ENCODE measurements at regions not wholly inside any gene's neighbourhood (a gene's known extent, or its start where the extent isn't known, plus 50 kb on each side); places are given as distances from the start of the nearest gene placed in this dataset.

DNA sequence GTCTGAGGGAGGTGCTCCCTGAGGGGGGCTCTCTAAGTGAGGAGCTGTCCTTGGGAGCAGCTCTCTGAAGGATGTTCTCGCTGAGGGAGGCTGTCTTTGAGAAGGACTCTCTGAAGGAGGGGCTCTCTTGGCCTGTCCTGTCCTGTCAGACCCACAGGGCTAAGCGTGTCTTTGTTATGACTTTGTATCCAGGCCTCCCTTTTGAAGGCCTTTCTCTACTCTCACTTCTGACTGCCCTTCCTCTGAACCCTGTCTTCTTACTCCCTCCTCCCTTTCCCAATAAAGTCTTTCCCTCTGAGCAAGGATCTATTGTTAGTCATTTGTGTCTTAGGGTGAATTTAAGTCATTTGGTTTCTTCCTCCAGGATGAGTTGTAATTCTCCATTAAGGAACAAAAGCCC is 330.1 kb upstream of the PLET1 start:
- H3K4me3 ChIP-seq (ENCODE audit: extremely low read depth in 1 of 4, insufficient read depth in 2 of 4, low read depth in 3 of 4, low read length in 4 of 4) = no peak overlapping the region
- H2BK20ac ChIP-seq (ENCODE audit: low read length) = no peak overlapping the region
- no peak for DNase-seq (ENCODE audit: low read depth in 1 of 2, low spot score in 2 of 2)
- WGBS, 2 experiments (ENCODE audit: extremely low coverage in 1 of 2, insufficient coverage in 1 of 2, insufficient read length in 1 of 2, insufficient replicate concordance in 2 of 2, low coverage in 1 of 2, low lambda C conversion rate in 2 of 2, missing lambda C conversion rate in 1 of 2) = 84% methylated on average over 2 of the region's 2 CpGs; no CpG with 5 or more reads in 1 of the 2 experiments
- H2AK5ac ChIP-seq (ENCODE audit: low read depth, low read length) = no peak overlapping the region
- peaks cover 0 to 4% (median 0%) of the 10 kb centered on the region in 4 experiments; a peak in 2 of 7 replicates for H3K4me1 ChIP-seq (replicated peaks in 1 of 4; ENCODE audit: control insufficient read depth in 3 of 4, insufficient read depth in 4 of 4, low read length in 3 of 4)
- H2BK15ac ChIP-seq (ENCODE audit: low read length) = no peak overlapping the region
- no peak overlapping the region for H3K4ac ChIP-seq (replicated peaks; ENCODE audit: insufficient read length, low read depth, low read length)
- no peak overlapping the region for H3K18ac ChIP-seq (ENCODE audit: extremely low read depth, low read length)
- no peak overlapping the region for H2BK12ac ChIP-seq (ENCODE audit: low read depth, low read length)
- H3K9ac ChIP-seq (replicated peaks in 1 of 4; ENCODE audit: extremely low read depth in 1 of 4, low read depth in 3 of 4, low read length in 3 of 4) = no peak overlapping the region
- no peak for FAIRE-seq
- CTCF ChIA-PET (ENCODE audit: partially characterized antibody) = interaction anchor here (1.2 to 4.0 kb wide), 4 partner anchors 9 to 698 kb away, joined by 3 to 31 read pairs (median 12); no protein-coding TSS in a partner anchor
- H4K8ac ChIP-seq (ENCODE audit: extremely low read depth, insufficient read depth, low read length) = no peak overlapping the region
- no peaks in the 10 kb centered on the region for H3K9me3 ChIP-seq (ENCODE audit: insufficient read depth in 2 of 2, low read depth in 1 of 2, low read length in 1 of 2)
- no peak overlapping the region for H4K5ac ChIP-seq (ENCODE audit: insufficient read length, low read depth, low read length)
- H4K91ac ChIP-seq (replicated peaks; ENCODE audit: insufficient read length, low read length) = no peak overlapping the region
- no peak overlapping the region for H3K23ac ChIP-seq (ENCODE audit: insufficient read length)
- no peak for TF ChIP-seq JUN (IDR thresholded peaks at IDR 0.05; ENCODE audit: low read depth, low read length)
- TF ChIP-seq CREB1 (IDR thresholded peaks at IDR 0.05) = no peak
- TF ChIP-seq RXRA (IDR thresholded peaks at IDR 0.05; ENCODE audit: insufficient read depth, low read depth, low read length) = no peak
- no peak for TF ChIP-seq EZH2 (IDR thresholded peaks at IDR 0.05; ENCODE audit: low read depth, low read length, severe bottlenecking)
- TF ChIP-seq CHD1 (IDR thresholded peaks at IDR 0.05; ENCODE audit: low read depth, low read length) = no peak
- TF ChIP-seq BCL11A (IDR thresholded peaks at IDR 0.05; ENCODE audit: low read depth in 2 of 2, low read length in 2 of 2) = no peak
- no peak for TF ChIP-seq POLR2A (IDR thresholded peaks at IDR 0.05; ENCODE audit: control extremely low read depth in 1 of 2, low read depth in 2 of 2, low read length in 2 of 2)
- TF ChIP-seq NANOG (IDR thresholded peaks at IDR 0.05; ENCODE audit: insufficient read depth, low read depth, low read length, poor library complexity, severe bottlenecking) = no peak
- no peak for TF ChIP-seq CBX5 (IDR thresholded peaks at IDR 0.05; ENCODE audit: low read depth, low read length)
- TF ChIP-seq TEAD4 (IDR thresholded peaks at IDR 0.05; ENCODE audit: low read depth, low read length) = no peak
- TF ChIP-seq RBBP5 (IDR thresholded peaks at IDR 0.05; ENCODE audit: borderline replicate concordance, low read depth, low read length) = no peak
- TF ChIP-seq SIX5 (IDR thresholded peaks at IDR 0.05; ENCODE audit: low read depth, low read length) = no peak
- TF ChIP-seq ZNF274 (IDR thresholded peaks at IDR 0.05; ENCODE audit: borderline replicate concordance, extremely low read depth, low read length) = no peak
- TF ChIP-seq GTF2F1 (IDR thresholded peaks at IDR 0.05; ENCODE audit: borderline replicate concordance, low read depth, low read length) = no peak
- H2BK5ac ChIP-seq (ENCODE audit: low read depth, low read length) = no peak overlapping the region
- no peak overlapping the region for H3K14ac ChIP-seq (ENCODE audit: insufficient read length)
- no peaks in the 10 kb centered on the region for H3K23me2 ChIP-seq (ENCODE audit: low read depth, low read length)
- POLR2A ChIA-PET (ENCODE audit: partially characterized antibody) = no interaction called here
- no peak overlapping the region for H3K56ac ChIP-seq (replicated peaks; ENCODE audit: insufficient read length, low read depth, low read length)
- no peaks in the 10 kb centered on the region for H3K27me3 ChIP-seq (replicated peaks in 1 of 4; ENCODE audit: control insufficient read depth in 3 of 4, extremely low read depth in 1 of 4, insufficient read depth in 3 of 4, low read length in 3 of 4)
- H3K79me1 ChIP-seq (ENCODE audit: low read depth, low read length) = no peaks in the 10 kb centered on the region
- H3K36me3 ChIP-seq (ENCODE audit: control insufficient read depth in 2 of 4, insufficient read depth in 4 of 4, low read length in 3 of 4) = no peaks in the 10 kb centered on the region
- no peaks in the 10 kb centered on the region for H3K79me2 ChIP-seq (ENCODE audit: control insufficient read depth in 1 of 2, insufficient read depth in 2 of 2, low read length in 2 of 2)
- no peak overlapping the region for H2AFZ ChIP-seq (ENCODE audit: low read length)
- no peak overlapping the region for H2BK120ac ChIP-seq (replicated peaks; ENCODE audit: low read depth, low read length)
- H3K27ac ChIP-seq (ENCODE audit: low read depth, low read length) = no peak overlapping the region
- H4K20me1 ChIP-seq (replicated peaks in 1 of 2; ENCODE audit: control insufficient read depth in 1 of 2, insufficient read depth in 2 of 2, low read length in 2 of 2) = no peaks in the 10 kb centered on the region
- no peak overlapping the region for H3K4me2 ChIP-seq (ENCODE audit: insufficient read depth in 1 of 2, low read depth in 2 of 2, low read length in 2 of 2)

Data from H1 (cell line).